Cardiac muscle cell (in vitro differentiated cells and primary cell): ENCODE measurements at regions not wholly inside any gene's neighbourhood (a gene's known extent, or its start where the extent isn't known, plus 50 kb on each side); places are given as distances from the start of the nearest gene placed in this dataset.
"Not testable (repeated sequence)": the region's sequence is repeated elsewhere in the genome, so short reads cannot be mapped to it uniquely, and the experiment has no call there.

ENCODE experiments used
- DNase-seq, 2 donors: peaks; one replicate each; pipeline versions ENCODE4 v3.0.0 to v3.0.0-alpha.2; 2010 to 2017; ENCODE audit warnings: low read depth in 1 of 2, low spot score in 1 of 2
- H3K27ac ChIP-seq: fragments of 200-600 bp; sonication (generic); 2 replicates; pipeline ENCODE4 v1.5.1; 2016
- H3K27me3 ChIP-seq: fragments of 200-600 bp; sonication (generic); 2 replicates; pipeline ENCODE4 v1.6.0; 2016; ENCODE audit warnings: control low read depth
- H3K36me3 ChIP-seq: fragments of 200-600 bp; sonication (generic); 2 replicates; pipeline ENCODE4 v1.5.1; 2016; ENCODE audit warnings: control low read depth
- H3K4me1 ChIP-seq: fragments of 200-600 bp; sonication (generic); 2 replicates; pipeline ENCODE4 v1.8.1; 2017; ENCODE audit warnings: low read depth, mild to moderate bottlenecking, mixed run types
- H3K4me3 ChIP-seq: fragments of 200-600 bp; sonication (generic); 2 replicates; pipeline ENCODE4 v1.5.1; 2016; ENCODE audit warnings: mild to moderate bottlenecking
- H3K9me3 ChIP-seq: fragments of 200-600 bp; sonication (generic); 2 replicates; pipeline ENCODE4 v1.5.1; 2017; ENCODE audit warnings: low read depth, mild to moderate bottlenecking, control low read depth

- DNase-seq, result not testable (repeated sequence)
These were observed 94.2 kb upstream of the CRYM start for GRCh38 chr16:21372162-21372835.

GRCh38 chr16:21370791-21371190 is 92.7 kb upstream of the CRYM start:
- H3K4me1 ChIP-seq, H3K9me3 ChIP-seq, H3K36me3 ChIP-seq, H3K27ac ChIP-seq, H3K4me3 ChIP-seq, H3K27me3 ChIP-seq: not testable (repeated sequence)
- DNase-seq, result peak in 1 of 2 donors; percentile 61

More at GRCh38 chr16:21372162-21372835, 94.2 kb upstream of the CRYM start:
- H3K27me3 ChIP-seq, H3K9me3 ChIP-seq, H3K36me3 ChIP-seq, H3K4me1 ChIP-seq, H3K4me3 ChIP-seq, H3K27ac ChIP-seq: not testable (repeated sequence)

GRCh38 chr16:21368973-21369942 is 91.2 kb upstream of the CRYM start:
- not testable (repeated sequence) for H3K4me3 ChIP-seq, H3K4me1 ChIP-seq, H3K9me3 ChIP-seq, DNase-seq, H3K27me3 ChIP-seq, H3K27ac ChIP-seq, H3K36me3 ChIP-seq

GRCh38 chr16:21367733-21368421 is 89.8 kb upstream of the CRYM start:
- H3K4me3 ChIP-seq, DNase-seq: not testable (repeated sequence)

GRCh38 chr16:21366998-21367397 is 88.9 kb upstream of the CRYM start:
- not testable (repeated sequence) for H3K9me3 ChIP-seq, H3K36me3 ChIP-seq, H3K27ac ChIP-seq, H3K4me3 ChIP-seq, H3K4me1 ChIP-seq, DNase-seq, H3K27me3 ChIP-seq

More at GRCh38 chr16:21367733-21368421, 89.8 kb upstream of the CRYM start:
- not testable (repeated sequence) for H3K36me3 ChIP-seq, H3K4me1 ChIP-seq, H3K27ac ChIP-seq, H3K9me3 ChIP-seq, H3K27me3 ChIP-seq

- not testable (repeated sequence) for DNase-seq, H3K4me3 ChIP-seq, H3K27me3 ChIP-seq, H3K36me3 ChIP-seq, H3K9me3 ChIP-seq, H3K4me1 ChIP-seq, H3K27ac ChIP-seq
These were observed 87.5 kb upstream of the CRYM start for GRCh38 chr16:21365541-21365940.

GRCh38 chr16:21363550-21364223 is 85.6 kb upstream of the CRYM start:
- H3K9me3 ChIP-seq, result not testable (repeated sequence)

GRCh38 chr16:21361612-21362227 is 83.6 kb upstream of the CRYM start:
- peak in 1 of 2 donors; percentile 21 for DNase-seq
- H3K4me3 ChIP-seq, H3K36me3 ChIP-seq, H3K4me1 ChIP-seq, H3K27ac ChIP-seq, H3K27me3 ChIP-seq, H3K9me3 ChIP-seq: not testable (repeated sequence)

More at GRCh38 chr16:21363550-21364223, 85.6 kb upstream of the CRYM start:
- H3K4me3 ChIP-seq, H3K27me3 ChIP-seq, H3K36me3 ChIP-seq, H3K27ac ChIP-seq, H3K4me1 ChIP-seq: not testable (repeated sequence)
- DNase-seq, result peak in 1 of 2 donors; percentile 19

- H3K4me1 ChIP-seq, H3K9me3 ChIP-seq, DNase-seq, H3K27ac ChIP-seq, H3K4me3 ChIP-seq, H3K27me3 ChIP-seq, H3K36me3 ChIP-seq: not testable (repeated sequence)
These were observed 83.0 kb upstream of the CRYM start for GRCh38 chr16:21361045-21361444.

- DNase-seq, H3K4me1 ChIP-seq, H3K4me3 ChIP-seq: not testable (repeated sequence)
These were observed 81.4 kb upstream of the CRYM start for GRCh38 chr16:21359513-21359912.

GRCh38 chr16:21358261-21358795 is 80.2 kb upstream of the CRYM start:
- H3K27me3 ChIP-seq, H3K27ac ChIP-seq, H3K36me3 ChIP-seq, H3K9me3 ChIP-seq, DNase-seq, H3K4me1 ChIP-seq, H3K4me3 ChIP-seq: not testable (repeated sequence)

More at GRCh38 chr16:21359513-21359912, 81.4 kb upstream of the CRYM start:
- not testable (repeated sequence) for H3K9me3 ChIP-seq, H3K27me3 ChIP-seq, H3K27ac ChIP-seq, H3K36me3 ChIP-seq

- DNase-seq, H3K4me3 ChIP-seq, H3K9me3 ChIP-seq, H3K4me1 ChIP-seq, H3K36me3 ChIP-seq, H3K27me3 ChIP-seq, H3K27ac ChIP-seq: not testable (repeated sequence)
These were observed 78.2 kb upstream of the CRYM start for GRCh38 chr16:21356308-21356707.

- H3K9me3 ChIP-seq, H3K27ac ChIP-seq, H3K36me3 ChIP-seq, H3K27me3 ChIP-seq, DNase-seq, H3K4me3 ChIP-seq, H3K4me1 ChIP-seq: not testable (repeated sequence)
These were observed 73.3 kb upstream of the CRYM start for GRCh38 chr16:21351433-21351832.
